ENCODE measurements at regions not wholly inside any gene's neighbourhood (a gene's known extent, or its start where the extent isn't known, plus 50 kb on each side); places are given as distances from the start of the nearest gene placed in this dataset.

- no peak for TF ChIP-seq PAX5 (IDR thresholded peaks at IDR 0.05; ENCODE audit: insufficient read depth, low read length, severe bottlenecking)
- no peak for TF ChIP-seq POLR2AphosphoS5 (IDR thresholded peaks at IDR 0.05; ENCODE audit: low read depth, low read length)
- no peak for TF ChIP-seq TAF1 (IDR thresholded peaks at IDR 0.05; ENCODE audit: low read depth, low read length)
- TF ChIP-seq POLR2A (IDR thresholded peaks at IDR 0.05; ENCODE audit: low read depth, low read length): no peak
- TF ChIP-seq POU2F2 (IDR thresholded peaks at IDR 0.05; ENCODE audit: low read depth, low read length): no peak
Measured at GRCh38 chr4:127036296-127036695, 596.5 kb upstream of the INTU start.
